ENCODE measurements at regions not wholly inside any gene's neighbourhood (a gene's known extent, or its start where the extent isn't known, plus 50 kb on each side); places are given as distances from the start of the nearest gene placed in this dataset.

GRCh38 chr5:115460472-115460871 is 84.1 kb downstream of the FEM1C start:
- peak; percentile 57 for DNase-seq (ENCODE audit: low read depth)
- no peak overlapping the region for H3K4me3 ChIP-seq (replicated peaks; ENCODE audit: low read depth, low read length)
- TF ChIP-seq, protein P1, sequence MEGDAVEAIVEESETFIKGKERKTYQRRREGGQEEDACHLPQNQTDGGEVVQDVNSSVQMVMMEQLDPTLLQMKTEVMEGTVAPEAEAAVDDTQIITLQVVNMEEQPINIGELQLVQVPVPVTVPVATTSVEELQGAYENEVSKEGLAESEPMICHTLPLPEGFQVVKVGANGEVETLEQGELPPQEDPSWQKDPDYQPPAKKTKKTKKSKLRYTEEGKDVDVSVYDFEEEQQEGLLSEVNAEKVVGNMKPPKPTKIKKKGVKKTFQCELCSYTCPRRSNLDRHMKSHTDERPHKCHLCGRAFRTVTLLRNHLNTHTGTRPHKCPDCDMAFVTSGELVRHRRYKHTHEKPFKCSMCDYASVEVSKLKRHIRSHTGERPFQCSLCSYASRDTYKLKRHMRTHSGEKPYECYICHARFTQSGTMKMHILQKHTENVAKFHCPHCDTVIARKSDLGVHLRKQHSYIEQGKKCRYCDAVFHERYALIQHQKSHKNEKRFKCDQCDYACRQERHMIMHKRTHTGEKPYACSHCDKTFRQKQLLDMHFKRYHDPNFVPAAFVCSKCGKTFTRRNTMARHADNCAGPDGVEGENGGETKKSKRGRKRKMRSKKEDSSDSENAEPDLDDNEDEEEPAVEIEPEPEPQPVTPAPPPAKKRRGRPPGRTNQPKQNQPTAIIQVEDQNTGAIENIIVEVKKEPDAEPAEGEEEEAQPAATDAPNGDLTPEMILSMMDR (IDR thresholded peaks at IDR 0.05; ENCODE audit: low read length, missing control alignments) = no peak

- TF ChIP-seq, protein P1 (IDR thresholded peaks at IDR 0.05; ENCODE audit: low read length, missing control alignments) = no peak
- H3K4me3 ChIP-seq (replicated peaks; ENCODE audit: low read depth, low read length) = no peak overlapping the region
- no peak for DNase-seq (ENCODE audit: low read depth)
Observed at GRCh38 chr5:115459855-115460341, 84.7 kb downstream of the FEM1C start.

DNA sequence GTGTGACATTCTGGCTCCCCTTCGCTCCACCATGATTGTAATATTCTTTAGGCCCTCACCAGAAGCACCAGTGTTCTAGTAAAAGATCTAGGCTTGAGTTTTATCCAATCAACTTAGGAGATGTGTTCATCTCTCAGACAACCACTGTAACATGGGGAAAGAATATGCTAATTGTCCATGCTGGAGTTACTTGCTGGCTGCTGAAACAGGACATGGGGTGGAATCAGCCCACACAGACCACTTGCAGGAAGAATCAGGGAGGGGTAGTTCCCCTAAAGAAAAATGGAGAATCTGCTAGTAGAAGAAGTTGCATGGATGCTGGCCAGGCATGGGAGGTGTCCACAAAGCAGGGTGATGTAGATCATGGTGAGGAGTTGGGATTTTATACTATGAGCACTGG is 86.2 kb downstream of the FEM1C start:
- H3K4me3 ChIP-seq (replicated peaks; ENCODE audit: low read depth, low read length) = no peak overlapping the region
- TF ChIP-seq, protein P1 (IDR thresholded peaks at IDR 0.05; ENCODE audit: low read length, missing control alignments) = no peak
- DNase-seq (ENCODE audit: low read depth) = no peak

DNA sequence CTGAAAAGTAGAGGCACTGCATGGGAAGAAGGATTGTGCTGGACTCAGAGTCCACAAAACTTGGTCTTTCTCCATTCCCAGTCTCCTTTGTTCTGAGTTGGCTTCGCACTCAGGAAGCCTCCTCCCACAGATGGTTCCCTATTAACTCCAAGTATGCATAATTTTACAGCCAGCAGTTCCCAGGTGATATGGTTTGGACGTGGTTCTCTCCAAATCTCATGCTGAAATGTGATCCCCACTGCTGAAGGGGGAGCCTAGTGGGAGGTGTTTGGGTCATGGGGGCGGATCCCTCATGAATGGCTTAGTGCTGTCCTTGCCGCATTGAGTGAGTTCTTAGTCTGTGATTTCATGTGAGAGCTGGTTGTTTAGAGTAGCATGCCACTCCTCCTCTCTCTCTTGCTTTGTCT is 86.6 kb downstream of the FEM1C start:
- peak; percentile 87 for DNase-seq (ENCODE audit: low read depth)
- H3K4me3 ChIP-seq (replicated peaks; ENCODE audit: low read depth, low read length) = no peak overlapping the region
- TF ChIP-seq, protein P1 (IDR thresholded peaks at IDR 0.05; ENCODE audit: low read length, missing control alignments) = no peak

GRCh38 chr5:115457571-115457970 is 87.0 kb downstream of the FEM1C start:
- TF ChIP-seq, protein P1 (IDR thresholded peaks at IDR 0.05; ENCODE audit: low read length, missing control alignments) = no peak
- DNase-seq (ENCODE audit: low read depth) = no peak
- no peak overlapping the region for H3K4me3 ChIP-seq (replicated peaks; ENCODE audit: low read depth, low read length)

DNA sequence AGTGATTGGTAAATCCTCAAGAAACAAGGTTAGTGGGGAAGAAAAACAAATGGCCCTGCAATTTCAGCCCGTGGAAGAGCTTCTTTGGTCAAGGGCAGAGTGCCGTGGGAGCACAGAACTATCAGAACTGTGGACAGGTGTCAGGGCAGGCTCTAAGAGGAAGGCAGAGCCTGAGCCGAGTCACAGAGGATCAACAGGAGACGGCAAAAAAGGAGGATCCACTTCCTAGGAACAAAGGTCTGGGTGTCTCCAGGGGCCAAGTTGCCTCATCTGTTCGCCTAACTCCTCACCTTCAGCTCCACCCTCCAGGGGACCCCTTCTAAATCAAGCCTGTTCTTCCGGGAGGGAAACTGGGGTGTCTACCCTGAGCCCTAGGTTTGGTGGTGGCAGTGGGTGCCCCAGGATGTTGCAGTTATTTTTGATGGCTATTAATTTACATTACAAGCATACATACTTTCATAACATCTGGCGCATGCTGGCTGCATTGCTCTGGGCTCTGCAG is 88.0 kb downstream of the FEM1C start:
- no peak overlapping the region for H3K4me3 ChIP-seq (replicated peaks; ENCODE audit: low read depth, low read length)
- no peak for DNase-seq (ENCODE audit: low read depth)
- TF ChIP-seq, protein P1 (IDR thresholded peaks at IDR 0.05; ENCODE audit: low read length, missing control alignments) = no peak

GRCh38 chr5:115456056-115456455 is 88.5 kb downstream of the FEM1C start:
- H3K4me3 ChIP-seq (replicated peaks; ENCODE audit: low read depth, low read length) = no peak overlapping the region
- DNase-seq (ENCODE audit: low read depth) = peak; percentile 61
- TF ChIP-seq, protein P1 (IDR thresholded peaks at IDR 0.05; ENCODE audit: low read length, missing control alignments) = no peak

Data from fibroblast of pulmonary artery (primary cell).